HG03354 (cell line): ENCODE measurements at regions not wholly inside any gene's neighbourhood (a gene's known extent, or its start where the extent isn't known, plus 50 kb on each side); places are given as distances from the start of the nearest gene placed in this dataset.

ENCODE experiments used
- ATAC-seq: cut with Tn5 transposase; IDR thresholded peaks from one replicate; pipeline ENCODE4 v1.9.1; 2021; ENCODE audit warnings: mild to moderate bottlenecking; ENCODE audit not compliant: unreplicated experiment, poor library complexity, severe bottlenecking

DNA sequence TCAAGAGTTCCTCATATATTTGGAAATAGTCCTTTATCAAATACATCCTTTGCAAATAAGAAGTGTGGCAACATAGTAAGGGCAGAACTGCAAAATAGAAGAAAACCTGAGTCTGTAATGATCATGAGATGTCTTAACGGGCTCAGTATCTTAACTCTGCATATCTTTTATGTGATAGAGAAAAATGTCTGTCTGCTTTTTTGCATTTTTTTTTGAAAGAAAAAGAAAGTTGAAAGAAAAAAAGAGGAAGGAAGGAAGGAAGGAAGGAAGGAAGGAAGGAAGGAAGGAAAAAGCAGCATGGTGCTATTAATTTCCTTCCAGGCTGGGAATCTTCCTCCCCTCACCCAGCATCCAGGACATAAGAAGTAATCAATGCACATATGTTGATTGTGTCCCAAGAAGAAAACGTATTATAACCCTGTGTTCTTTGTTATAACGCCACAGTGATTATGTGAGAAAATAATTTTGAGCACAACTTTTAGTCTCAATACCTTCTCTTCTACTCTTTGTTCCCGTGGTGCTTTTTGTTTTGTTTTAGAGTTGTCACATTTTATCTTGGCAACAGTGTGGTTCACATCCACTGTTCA, 58.7 kb upstream of the PCSK2 start:
- ATAC-seq = no peak

DNA sequence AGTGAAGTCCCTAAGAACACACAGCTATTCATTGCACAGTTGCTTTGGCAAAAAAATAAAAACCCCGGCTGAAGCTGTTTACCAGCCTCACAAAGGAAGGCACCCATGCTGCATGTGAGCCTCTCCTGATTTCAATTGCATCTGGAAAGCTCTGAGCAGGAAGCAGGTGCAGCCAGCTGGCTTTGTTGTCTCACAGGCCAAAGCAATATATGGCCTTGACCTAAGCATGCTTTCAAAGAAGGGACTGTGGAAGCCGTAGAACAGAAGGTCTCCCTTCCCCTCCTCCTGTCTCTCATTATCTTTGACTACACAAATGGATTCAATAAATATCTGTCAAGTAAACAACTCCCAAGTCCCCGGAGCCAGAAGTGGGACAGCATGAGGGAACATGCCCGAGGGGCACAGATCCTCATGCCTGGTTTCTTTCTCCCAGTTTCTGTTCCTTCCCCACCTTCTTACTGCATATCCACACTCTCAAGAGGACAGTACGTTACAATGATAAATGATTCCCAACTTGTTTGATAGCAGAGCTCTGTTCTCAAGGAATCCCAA, 57.2 kb upstream of the PCSK2 start:
- no peak for ATAC-seq

- ATAC-seq = no peak
These were observed 55.0 kb upstream of the PCSK2 start for GRCh38 chr20:17171746-17172280.

GRCh38 chr20:17172836-17173516, 53.9 kb upstream of the PCSK2 start:
- ATAC-seq = no peak
